HEK293 (cell line): ENCODE measurements at regions not wholly inside any gene's neighbourhood (a gene's known extent, or its start where the extent isn't known, plus 50 kb on each side); places are given as distances from the start of the nearest gene placed in this dataset.

ENCODE experiments used
- ELK4 ChIP-seq: IDR thresholded peaks from 2 replicates; pipeline ENCODE4 v1.6.1; 2011; ENCODE audit warnings: mild to moderate bottlenecking, low read depth, low read length, borderline replicate concordance
- TF ChIP-seq, protein P1 (sequence below): fragments of 450-650 bp; formaldehyde crosslinking; IDR thresholded peaks from 2 replicates; pipeline ENCODE4 v1.5.1; 2016; ENCODE audit warnings: missing biosample characterization, missing genetic modification characterization, borderline replicate concordance

DNA sequence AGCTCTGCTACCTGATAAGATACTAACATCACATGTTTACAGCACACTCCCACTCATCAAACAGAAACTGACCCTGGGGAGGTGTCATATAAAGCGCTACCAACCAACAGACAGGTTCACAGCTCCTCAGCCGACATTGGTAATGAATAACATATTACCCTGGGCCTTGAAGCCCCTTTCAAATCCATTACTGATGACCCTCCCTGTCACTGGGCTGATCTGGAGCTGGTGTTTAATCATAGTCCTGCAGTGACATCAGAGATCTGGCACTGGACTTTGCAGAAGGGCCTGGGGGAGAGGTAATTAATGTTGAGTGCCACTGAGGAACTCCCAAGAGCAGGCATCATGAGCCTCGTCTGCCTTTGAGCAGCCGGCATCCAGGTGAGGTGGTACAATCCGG, 306.5 kb upstream of the NFE2L3 start:
- TF ChIP-seq ELK4: no peak
- TF ChIP-seq, protein P1, sequence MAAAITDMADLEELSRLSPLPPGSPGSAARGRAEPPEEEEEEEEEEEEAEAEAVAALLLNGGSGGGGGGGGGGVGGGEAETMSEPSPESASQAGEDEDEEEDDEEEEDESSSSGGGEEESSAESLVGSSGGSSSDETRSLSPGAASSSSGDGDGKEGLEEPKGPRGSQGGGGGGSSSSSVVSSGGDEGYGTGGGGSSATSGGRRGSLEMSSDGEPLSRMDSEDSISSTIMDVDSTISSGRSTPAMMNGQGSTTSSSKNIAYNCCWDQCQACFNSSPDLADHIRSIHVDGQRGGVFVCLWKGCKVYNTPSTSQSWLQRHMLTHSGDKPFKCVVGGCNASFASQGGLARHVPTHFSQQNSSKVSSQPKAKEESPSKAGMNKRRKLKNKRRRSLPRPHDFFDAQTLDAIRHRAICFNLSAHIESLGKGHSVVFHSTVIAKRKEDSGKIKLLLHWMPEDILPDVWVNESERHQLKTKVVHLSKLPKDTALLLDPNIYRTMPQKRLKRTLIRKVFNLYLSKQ (tag by site-specific recombination): no peak
